Fibroblast of peridontal ligament (primary cell): ENCODE measurements at regions not wholly inside any gene's neighbourhood (a gene's known extent, or its start where the extent isn't known, plus 50 kb on each side); places are given as distances from the start of the nearest gene placed in this dataset.
"Not testable (repeated sequence)": the region's sequence is repeated elsewhere in the genome, so short reads cannot be mapped to it uniquely, and the experiment has no call there.

Experiments used
- DNase-seq: peaks from one replicate; pipeline ENCODE4 v3.0.0-alpha.2; 2010; ENCODE audit errors: extremely low read depth

DNA sequence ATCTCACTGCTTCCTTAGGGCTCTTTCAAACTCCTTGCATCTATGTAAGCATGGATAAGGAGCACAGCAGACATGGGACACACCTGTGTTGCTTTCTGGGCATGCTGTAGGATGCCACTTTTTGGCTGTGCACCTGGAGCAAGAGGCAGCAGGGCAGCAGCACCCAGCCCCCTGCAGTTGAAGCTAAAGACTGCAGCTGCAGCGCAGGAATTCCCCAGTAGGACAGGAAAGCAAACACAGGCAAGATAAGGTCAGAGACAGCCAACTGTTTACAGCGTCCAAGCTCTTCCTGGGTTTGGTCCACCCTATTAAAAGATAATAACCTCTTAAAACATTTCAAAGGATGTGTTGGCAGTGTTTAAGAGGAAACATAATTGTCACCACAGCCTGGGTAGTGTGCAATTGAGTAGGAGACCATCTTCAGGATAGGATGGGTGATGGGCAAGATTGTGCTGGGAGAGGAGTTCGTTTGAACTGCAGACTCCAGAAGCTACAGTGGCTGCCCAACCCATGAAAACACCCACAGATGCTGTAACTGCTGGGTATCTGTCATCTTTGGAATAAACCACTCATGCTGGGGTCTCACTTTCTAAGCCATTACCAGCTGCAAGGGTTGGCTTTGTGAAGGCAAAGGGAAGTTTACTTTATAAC lies 242.3 kb upstream of the PLGLB1 start:
- DNase-seq: not testable (repeated sequence)

DNA sequence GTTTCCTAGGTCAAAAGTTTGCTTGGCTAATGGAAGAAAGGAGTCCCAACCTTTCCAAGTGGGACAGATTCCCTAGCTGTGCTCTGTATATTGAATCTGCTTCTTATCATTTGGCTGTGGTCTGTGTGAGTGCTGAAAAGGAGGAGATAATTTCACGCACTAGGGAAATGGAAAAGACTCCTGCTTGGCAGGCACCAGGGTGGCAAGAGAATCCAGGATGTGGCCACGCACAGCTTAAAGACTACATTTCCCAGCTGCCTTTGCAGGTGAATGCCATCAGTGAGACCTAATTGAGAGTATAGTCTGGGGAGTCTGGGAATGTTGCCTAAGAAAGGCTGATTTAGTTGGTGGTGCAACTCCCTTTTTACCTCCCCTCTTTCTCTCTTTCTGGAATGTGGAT lies 253.5 kb upstream of the PLGLB1 start:
- not testable (repeated sequence) for DNase-seq

DNA sequence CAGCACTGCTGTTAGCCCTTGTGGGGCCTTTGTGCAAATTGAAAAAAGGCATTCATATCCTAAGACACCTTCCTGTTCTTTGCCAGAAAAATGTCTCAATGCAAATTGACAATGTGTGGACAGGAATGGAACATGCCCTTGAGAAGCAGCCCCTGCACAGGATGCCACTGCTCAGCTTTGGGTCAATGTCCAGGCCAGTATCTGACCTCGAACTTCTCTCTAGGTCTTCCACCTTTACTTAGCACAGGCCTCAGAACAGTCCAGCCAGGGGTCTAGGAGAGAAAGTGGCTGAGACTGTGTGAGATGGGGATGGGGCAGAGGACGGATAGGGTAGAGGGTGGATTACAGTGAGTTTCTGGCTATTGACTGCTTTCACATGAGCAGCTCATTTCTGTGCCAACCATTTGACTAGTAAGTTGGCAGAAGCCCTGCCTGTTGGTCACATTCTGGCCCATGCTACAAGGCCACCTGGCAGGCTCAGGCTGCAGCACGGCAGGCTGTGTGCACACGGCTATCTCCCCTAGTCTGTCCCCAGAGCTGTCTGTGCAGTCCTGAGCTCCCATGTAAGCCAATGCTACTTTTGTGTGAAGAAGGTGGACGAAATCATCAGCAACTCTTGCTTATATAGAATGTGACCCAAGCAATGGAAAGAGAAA lies 254.5 kb upstream of the PLGLB1 start:
- DNase-seq: not testable (repeated sequence)

DNA sequence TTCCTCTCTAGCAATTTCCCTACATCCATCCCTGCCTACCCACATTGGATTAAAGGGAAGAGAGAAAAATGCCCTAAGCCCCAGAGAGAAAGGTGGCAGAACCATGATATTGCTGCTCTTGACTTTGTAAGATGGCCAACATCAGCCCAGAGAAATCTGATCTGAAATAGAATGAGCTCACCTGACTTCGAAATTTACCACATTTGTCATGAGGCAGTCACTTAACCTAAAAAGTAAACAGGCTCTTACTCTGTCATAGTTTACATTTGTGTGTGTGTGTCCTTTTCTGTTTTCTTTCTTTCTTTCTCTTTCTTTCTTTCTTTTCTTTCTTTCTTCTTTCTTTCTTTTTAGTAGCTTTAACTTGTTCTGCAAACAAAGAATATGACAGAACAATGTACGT lies 255.0 kb upstream of the PLGLB1 start:
- DNase-seq: not testable (repeated sequence)

DNA sequence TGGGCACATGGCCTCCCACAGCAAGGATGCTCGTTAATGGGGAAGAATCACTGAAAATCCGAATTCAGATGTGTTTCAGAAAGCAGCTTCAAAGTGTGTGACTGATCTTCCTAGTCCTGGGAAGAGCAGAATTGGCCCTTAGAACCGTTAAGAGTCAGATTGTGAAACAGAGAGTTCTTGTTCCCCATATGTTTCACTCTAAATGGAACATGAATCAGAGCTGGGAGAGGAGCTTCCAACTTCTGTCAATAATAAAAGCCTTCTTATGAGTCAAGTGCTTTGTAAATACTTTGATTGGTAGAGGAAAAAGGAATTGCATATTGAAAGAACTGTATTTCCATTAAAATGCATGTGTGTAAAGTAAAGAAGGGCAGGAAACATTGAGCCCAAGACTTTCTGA lies 256.1 kb upstream of the PLGLB1 start:
- DNase-seq: not testable (repeated sequence)

DNA sequence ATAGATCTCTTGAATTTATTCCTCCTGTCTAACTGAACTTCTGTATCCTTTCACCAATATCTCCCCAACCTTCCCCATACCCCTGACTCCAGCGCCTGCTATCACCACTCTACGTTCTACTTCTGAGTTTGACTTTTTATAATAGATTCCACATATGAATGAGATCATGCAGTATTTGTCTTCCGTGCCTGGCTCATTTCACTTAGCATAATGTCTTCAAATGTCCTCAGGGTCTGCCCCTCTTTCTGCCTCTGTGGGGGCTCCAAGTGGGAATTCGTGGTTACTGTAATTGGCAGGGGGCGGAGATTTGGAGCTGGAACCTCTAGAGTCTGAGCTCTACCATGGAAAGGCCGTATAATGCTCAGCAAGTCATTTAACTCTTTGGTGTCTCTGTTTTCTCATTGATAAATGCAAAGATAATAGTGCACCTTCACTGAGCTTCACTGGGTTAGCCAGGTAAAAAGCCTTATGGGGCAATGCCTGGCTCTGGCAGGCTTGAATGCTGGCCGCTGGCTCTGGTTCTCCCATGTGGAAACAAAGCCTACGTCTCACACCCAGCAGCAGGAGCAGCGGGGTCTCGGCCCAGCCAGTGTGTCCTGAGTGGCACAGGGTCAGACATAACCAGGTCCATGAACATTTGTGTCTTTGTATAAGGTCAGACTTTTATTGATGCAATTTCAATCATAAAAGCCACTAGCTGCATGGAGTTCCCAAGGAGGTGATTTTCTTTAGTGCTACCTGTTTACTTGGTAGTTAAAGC lies 259.1 kb upstream of the PLGLB1 start:
- not testable (repeated sequence) for DNase-seq

DNA sequence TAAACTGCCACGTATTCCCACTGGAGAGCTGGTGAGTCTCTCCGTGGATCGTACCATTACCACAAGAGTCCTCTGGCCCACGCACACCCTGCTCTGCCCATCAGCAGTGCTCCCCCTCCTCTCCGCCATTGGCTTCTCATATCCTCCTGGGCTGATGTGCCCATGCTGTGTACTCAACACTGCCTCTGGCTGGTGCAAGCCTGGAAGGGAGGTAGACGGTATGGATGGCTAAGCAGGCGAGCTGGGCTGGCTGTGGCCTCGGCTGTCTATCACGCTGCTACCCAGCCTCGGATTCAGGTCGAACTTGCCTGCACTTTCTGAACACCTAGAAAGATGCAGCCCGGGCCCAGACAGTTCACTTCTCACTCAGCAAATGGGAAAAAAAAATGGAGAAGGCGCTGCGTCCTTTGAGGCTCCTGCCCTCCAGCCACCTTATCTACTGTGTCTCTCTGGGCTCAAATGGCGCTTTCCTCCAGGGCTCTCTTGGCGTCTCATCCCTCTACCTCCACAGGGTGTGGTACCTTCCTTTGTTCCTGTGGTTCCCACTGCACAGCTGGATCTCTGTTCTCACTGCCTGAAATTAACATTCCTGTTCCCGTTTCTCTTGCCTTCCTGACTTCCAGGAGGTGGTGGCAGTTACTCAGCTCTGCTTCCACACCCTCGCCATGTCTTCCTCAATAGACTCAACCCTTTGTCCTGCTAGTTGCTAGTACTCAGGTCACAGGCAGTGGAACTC lies 262.3 kb upstream of the PLGLB1 start:
- DNase-seq: not testable (repeated sequence)

DNA sequence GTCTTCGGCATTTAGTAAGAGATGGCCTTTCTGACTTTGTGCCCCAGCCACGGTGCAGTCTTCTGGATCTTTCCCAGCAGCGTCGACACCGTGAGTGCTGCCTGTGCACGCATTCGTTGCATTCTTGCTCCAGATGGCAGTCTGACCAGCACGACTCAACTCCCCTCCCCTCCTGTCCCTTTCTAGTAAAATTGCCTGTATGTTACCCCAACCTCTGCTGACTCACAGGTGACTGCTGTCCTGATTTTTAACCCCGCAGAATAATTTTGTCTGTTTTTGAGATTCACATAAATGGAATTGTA lies 262.8 kb upstream of the PLGLB1 start:
- not testable (repeated sequence) for DNase-seq

DNA sequence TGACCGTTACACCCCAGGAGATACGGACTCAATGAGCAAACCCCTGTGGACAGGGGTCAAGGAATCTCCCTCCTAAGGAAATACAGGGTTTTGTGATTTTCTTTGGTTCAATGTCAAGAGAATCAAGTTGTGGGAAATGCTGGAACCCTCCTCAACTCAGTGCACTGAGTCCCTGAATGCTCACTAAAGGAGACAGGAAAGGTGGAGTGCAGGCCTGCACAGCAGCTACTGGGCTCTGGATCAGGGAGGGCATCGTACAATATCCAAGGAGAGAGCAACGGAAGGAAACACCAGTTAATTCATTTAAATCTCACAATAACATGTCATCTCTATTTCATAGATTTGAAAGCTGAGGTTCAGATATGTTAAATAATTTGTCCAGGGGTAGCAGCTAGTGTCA lies 263.5 kb upstream of the PLGLB1 start:
- DNase-seq: not testable (repeated sequence)

DNA sequence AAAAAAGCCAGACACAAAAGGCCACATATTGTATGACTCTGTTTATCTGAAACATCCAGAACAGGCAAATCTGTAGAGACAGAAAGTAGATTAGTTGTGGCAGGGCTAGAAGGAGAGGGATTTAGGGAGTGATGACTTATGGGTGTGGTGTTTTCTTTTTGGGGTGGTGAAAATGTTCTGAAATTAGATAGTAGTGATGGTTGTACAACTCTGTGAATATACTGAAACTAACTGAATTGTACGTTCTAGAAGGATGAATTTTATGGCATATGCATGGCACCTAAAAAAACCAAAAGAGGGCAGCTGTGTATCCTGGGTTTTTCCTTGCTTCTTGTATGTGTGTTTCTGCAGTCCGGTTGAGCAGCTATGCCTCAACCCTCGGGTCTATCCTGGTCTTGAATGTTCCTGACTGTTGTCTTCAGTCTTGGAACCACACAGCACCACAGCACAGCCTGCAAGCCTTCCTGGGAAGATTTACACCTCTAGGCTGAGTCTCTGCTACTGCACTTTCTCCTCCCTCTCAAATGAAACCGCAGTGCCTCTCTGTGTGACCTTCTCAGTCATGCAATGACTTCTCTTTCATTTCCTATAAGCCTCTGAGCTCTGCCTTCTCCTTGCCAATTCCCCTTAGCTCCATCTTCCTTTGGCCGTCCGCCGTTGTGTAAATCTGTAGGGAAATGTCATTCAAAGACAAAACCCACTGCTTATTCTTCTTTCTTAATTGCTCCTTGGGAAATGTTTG lies 269.1 kb upstream of the PLGLB1 start:
- DNase-seq: peak; percentile 14

DNA sequence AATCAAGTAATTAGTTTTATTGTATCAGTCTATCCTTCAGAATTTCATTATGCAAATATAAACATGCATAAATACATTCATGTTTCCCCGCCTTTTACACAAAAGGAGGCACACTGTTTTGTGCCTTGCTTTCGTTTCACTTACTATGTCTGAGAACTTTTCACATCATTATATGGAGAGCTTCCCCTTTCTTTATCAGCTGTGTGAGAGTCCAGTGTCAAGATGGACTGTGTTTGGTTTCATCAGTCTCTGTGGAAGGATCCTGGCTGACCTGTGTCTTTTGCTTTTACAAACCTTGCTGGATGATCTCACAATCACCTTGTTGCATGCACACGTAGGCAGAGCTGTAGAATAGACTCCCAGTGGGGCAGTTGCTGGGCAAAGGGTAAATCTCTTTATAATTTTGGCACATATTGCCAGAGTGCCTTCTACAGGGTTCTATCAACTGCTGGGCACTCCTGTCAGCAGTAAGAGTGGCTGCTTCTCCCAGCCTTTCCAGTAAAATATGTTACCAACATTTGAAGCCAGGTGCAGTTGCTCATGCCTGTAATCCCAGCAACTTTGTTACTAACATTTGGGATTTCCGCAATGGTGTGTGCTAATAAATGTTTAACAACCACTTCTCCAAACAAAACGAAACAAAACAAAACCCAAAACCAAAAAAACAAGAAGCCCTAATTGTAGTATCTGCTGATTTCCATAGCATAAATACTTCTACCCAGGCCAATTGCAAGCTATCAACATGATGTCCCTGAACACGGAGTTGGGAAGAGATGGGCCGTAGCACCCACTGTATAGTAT lies 270.0 kb upstream of the PLGLB1 start:
- DNase-seq: not testable (repeated sequence)

DNA sequence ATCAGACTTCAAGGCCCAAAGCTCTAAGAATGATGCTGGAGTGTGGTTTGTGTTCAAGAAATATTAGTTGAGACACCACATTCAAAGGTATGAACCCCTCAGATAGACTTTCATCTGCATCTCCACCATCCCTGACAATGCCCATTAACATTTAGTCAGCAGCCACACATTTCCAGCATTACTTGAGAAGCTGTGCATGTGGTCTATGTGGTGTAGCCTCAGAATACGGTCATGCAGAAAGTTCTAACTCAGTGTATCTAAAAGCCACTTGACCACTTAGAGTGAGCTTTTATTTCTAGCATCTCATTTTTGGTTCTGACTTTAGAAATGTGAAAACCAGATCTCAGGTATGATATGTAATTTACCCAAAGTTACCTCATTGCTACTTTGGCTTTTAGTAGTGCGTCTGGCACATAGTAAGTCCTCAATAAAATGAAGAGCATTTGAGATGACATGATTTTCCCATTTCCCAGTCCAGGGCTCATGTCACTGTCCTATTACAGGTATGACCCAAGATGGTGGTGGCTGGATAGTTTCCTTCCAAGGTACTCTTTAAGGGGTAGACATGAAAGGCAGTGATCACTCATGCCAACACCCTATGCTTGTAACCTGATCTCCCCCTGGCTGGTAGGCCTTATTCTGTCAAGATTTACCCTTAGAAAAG lies 272.4 kb upstream of the PLGLB1 start:
- not testable (repeated sequence) for DNase-seq

DNA sequence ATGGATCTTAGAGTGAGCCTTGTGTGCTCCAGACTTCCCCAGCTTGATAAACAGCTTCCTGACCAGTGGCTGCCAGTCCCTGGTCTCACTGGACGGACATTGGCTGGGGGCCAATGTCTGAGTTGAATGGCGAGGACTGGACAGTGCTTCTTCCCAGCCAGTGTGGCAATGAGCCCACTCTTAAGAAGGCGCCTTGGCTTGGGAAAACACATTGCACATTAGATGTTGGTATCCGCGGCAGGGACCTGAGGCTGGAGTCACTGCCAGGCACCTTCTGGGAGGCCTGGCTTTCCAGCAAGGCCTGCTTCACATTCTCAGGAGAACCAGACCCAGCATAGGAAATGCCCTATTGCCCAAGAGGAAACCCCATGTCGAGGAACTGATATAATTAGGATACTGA lies 273.5 kb upstream of the PLGLB1 start:
- DNase-seq: not testable (repeated sequence)

DNA sequence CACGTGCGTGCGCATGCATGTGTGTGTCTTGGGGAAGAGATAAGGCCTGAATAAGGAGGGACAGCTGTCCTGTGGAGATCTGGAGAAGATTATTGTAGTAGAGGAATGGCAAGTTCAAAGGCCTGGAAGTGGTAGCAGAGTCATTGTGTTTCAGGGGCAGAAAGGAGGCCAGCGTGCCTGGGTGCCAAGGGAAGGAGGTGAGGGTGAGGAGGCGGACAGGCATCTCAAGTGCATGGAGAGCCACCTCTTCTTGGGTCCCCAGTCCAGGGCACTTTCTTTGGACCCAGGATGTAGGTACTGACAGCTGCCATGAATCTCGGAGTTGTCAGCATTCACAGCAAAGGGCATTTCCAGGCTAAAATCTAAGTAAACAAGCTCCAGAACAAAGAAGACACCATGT lies 279.7 kb upstream of the PLGLB1 start:
- not testable (repeated sequence) for DNase-seq

DNA sequence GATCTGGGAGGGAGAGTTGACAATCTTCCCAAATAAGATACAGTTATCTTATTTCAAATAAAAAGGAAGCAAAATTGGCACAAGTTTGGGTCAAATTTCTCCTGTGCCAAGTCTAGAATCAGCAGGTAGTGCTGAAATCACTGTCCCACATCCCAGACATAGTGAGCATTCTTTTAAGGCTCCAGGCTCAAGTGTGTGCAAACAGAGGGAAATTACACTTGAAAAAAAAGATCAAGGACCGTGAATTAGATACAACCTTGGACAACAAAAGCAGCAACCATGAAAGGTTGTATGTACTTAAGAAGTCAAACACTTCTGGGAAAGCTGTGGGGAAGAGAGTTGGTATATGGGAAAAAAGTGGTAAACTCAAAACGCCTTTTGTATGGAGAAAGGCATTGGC lies 280.2 kb upstream of the PLGLB1 start:
- DNase-seq: not testable (repeated sequence)

DNA sequence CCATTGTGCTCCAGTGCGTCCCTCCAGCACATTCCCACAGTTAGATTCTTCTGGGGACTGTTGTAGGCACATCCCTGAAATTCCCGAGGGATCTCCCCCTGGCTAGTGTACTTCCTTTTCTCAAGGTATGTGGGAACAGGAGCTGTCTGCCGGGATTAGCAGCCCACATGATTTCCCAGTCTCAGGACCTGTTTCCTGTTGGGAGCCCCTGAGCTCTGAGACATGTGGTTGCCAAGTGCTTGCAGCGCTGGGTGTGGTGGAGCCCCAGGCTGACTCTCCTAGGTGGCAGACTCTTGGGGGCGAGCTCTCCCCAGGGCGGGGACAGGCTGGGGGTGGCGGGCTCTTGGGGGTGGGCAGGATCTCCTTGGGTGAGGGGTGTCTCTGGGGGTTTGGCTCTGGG lies 287.0 kb upstream of the PLGLB1 start:
- DNase-seq: not testable (repeated sequence)

DNA sequence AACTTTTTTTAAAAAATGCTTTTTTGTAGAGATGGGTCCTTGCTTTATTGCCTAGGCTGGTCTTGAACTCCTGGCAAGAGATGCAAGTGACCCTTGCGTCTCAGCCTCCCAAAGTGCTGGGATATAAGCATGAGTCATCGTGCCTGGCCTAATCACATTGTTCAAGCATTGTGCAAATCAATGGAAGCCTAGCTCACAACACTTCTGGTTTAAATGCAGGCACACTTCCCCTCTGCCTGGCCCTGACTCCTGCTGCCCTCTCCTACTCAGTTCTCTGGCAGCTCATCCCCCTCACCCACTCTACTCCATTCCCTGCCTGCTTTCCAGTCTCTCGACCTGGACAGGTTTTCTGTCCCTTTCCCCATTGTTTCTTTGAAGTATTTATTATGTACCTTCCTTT lies 288.1 kb upstream of the PLGLB1 start:
- not testable (repeated sequence) for DNase-seq

DNA sequence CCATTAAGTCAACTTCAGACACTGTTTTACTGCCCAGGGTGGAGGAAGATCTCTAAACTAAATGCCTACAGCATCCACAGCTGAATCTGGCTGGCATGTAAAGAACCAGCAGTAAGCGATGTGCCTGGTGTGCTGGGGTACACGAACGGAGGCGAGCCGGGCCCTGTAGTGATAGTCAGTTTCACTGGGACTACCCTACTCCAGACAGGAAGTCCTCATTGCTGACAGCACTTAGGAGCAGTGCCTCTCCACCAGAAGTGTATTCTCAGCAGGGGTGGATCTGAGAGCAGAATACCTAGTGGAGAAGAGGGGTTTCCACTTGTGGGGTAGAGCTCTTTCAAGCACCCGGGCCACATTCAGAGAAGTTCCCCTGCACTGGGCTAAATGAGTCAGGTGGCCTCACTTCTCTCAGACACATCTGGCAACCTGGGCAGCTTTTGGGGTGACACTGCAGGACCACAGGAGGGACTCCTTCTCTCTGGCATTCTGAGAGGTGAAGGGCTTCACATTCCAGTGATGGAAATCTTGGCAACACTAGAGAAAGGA lies 290.3 kb upstream of the PLGLB1 start:
- DNase-seq: not testable (repeated sequence)

DNA sequence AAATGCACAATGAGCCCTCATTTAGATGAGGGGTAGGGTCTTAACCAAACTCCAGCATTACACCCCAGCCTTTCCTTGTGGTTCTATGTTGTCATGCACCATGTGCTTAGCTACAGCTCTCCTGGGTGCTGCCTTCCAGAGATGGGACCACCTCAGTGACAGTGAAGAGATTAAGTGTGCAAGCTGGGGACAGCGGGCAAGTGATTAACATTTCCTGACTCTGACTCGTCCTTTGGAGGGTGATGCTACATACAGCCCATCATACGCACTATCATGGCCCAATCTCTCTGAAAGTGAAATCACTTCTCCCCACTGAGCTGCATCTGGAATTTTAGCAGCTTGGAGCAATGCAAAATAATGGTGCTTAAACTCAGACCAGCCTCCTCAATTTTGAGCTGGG lies 293.0 kb upstream of the PLGLB1 start:
- DNase-seq: not testable (repeated sequence)
